ENCODE measurements at regions not wholly inside any gene's neighbourhood (a gene's known extent, or its start where the extent isn't known, plus 50 kb on each side); places are given as distances from the start of the nearest gene placed in this dataset.

DNA sequence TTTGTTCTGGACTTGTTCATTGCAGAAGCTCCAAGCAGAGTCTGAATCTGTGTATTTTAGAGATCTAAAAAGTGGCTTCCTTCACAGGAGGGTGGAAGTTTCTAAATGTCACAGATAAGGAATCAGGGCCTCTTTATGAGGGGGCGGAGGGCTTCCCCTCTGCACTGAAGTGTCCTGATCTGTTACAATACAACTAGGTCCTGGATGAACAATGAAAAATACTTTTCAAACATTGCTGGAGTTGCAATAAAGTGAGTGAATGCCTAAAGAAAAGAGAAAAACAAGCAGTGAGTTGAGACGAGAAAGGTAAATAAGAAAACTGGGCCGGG, 179.3 kb upstream of the HDAC4 start:
- H3K9me3 ChIP-seq (ENCODE audit: control insufficient read depth, low read depth, low read length), result no peaks in the 10 kb centered on the region
- H3K4me3 ChIP-seq (ENCODE audit: control insufficient read depth in 2 of 3, extremely low read depth in 1 of 3, insufficient read depth in 2 of 3, low read depth in 1 of 3, low read length in 3 of 3), result no peak overlapping the region
- no peaks in the 10 kb centered on the region for H3K36me3 ChIP-seq (ENCODE audit: control insufficient read depth in 2 of 2, extremely low read depth in 1 of 2, insufficient read depth in 2 of 2, low read length in 2 of 2)
- H3K4me2 ChIP-seq (ENCODE audit: control insufficient read depth, extremely low read depth, insufficient read depth, low read depth, low read length), result no peak overlapping the region
- H3K4me1 ChIP-seq (ENCODE audit: control insufficient read depth, extremely low read depth, insufficient read depth, low read length), result no peaks in the 10 kb centered on the region
- no peaks in the 10 kb centered on the region for H3K9me1 ChIP-seq (ENCODE audit: control insufficient read depth, extremely low read depth, insufficient read depth, low read length)
- H3K27me3 ChIP-seq (ENCODE audit: control insufficient read depth, extremely low read depth, insufficient read depth, low read length), result peaks cover 5% of the 10 kb centered on the region
- no peak for DNase-seq (ENCODE audit: low read depth, low spot score)
- no peak overlapping the region for H2AFZ ChIP-seq (ENCODE audit: control insufficient read depth, low read length)
- H3K79me2 ChIP-seq (ENCODE audit: control insufficient read depth, insufficient read depth, low read length), result no peaks in the 10 kb centered on the region
- TF ChIP-seq, protein P1, sequence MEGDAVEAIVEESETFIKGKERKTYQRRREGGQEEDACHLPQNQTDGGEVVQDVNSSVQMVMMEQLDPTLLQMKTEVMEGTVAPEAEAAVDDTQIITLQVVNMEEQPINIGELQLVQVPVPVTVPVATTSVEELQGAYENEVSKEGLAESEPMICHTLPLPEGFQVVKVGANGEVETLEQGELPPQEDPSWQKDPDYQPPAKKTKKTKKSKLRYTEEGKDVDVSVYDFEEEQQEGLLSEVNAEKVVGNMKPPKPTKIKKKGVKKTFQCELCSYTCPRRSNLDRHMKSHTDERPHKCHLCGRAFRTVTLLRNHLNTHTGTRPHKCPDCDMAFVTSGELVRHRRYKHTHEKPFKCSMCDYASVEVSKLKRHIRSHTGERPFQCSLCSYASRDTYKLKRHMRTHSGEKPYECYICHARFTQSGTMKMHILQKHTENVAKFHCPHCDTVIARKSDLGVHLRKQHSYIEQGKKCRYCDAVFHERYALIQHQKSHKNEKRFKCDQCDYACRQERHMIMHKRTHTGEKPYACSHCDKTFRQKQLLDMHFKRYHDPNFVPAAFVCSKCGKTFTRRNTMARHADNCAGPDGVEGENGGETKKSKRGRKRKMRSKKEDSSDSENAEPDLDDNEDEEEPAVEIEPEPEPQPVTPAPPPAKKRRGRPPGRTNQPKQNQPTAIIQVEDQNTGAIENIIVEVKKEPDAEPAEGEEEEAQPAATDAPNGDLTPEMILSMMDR (optimal IDR thresholded peaks at IDR 0.05 in 1 of 3, IDR thresholded peaks at IDR 0.05 in 1 of 3, conservative IDR thresholded peaks at IDR 0.05 in 1 of 3; ENCODE audit: extremely low read depth in 1 of 3, insufficient read depth in 2 of 3, low read length in 3 of 3), result no peak
- no peaks in the 10 kb centered on the region for H4K20me1 ChIP-seq (ENCODE audit: control insufficient read depth, extremely low read depth, insufficient read depth, low read length)
- no peak for FAIRE-seq
- H3K9ac ChIP-seq (ENCODE audit: control insufficient read depth, extremely low read depth, insufficient read depth, low read length), result no peak overlapping the region
- no peak overlapping the region for H3K27ac ChIP-seq (ENCODE audit: control insufficient read depth, insufficient read depth, low read length)
- dilution Hi-C loops (cut with MboI; ENCODE audit: extremely low pct_ligation_motif_present, low sequenced_read_pairs), result no loop called here

DNA sequence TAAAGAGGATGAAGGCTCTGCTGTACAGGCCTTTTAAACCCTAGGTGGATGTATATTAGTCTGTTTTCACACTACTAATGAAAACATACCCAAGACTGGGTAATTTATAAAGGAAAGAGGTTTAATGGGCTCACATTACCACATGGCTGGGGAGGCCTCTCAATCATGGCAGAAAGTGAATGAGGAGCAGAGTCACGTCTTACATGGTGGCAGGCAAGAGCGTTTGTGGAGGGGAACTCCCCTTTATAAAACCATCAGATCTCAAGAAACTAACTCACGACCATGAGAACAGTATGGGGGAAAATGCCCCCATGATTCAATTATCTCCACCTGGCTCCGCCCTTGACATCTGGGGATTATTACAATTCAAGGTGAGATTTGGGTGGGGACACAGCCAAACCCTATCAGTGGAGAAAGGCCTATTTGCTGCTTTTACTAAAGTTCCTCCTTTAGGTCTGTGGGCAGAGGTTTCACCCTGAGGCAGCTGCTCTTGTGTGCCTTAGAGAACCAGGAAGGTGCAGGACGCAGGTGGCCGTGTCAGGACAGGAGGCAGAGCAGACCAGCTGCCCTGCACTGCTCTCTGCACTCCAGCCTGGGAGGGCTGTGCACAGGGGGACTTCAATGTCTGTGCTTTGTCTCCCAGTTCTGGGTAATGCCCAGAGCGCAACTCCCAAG, 178.8 kb upstream of the HDAC4 start:
- Histone ChIP-seq H3K27me3 (ENCODE audit: control insufficient read depth, extremely low read depth, insufficient read depth, low read length) (peaks cover 5% of the 10 kb centered on the region), H3K9me1 (ENCODE audit: control insufficient read depth, extremely low read depth, insufficient read depth, low read length) (no peaks in the 10 kb centered on the region), H3K27ac (ENCODE audit: control insufficient read depth, insufficient read depth, low read length) (no peak overlapping the region), H4K20me1 (ENCODE audit: control insufficient read depth, extremely low read depth, insufficient read depth, low read length) (no peaks in the 10 kb centered on the region), H3K9me3 (ENCODE audit: control insufficient read depth, low read depth, low read length) (no peaks in the 10 kb centered on the region), H3K4me1 (ENCODE audit: control insufficient read depth, extremely low read depth, insufficient read depth, low read length) (no peaks in the 10 kb centered on the region), H2AFZ (ENCODE audit: control insufficient read depth, low read length) (no peak overlapping the region), H3K9ac (ENCODE audit: control insufficient read depth, extremely low read depth, insufficient read depth, low read length) (no peak overlapping the region), H3K36me3 (ENCODE audit: control insufficient read depth in 2 of 2, extremely low read depth in 1 of 2, insufficient read depth in 2 of 2, low read length in 2 of 2) (no peaks in the 10 kb centered on the region), H3K4me2 (ENCODE audit: control insufficient read depth, extremely low read depth, insufficient read depth, low read depth, low read length) (no peak overlapping the region), H3K4me3 (ENCODE audit: control insufficient read depth in 2 of 3, extremely low read depth in 1 of 3, insufficient read depth in 2 of 3, low read depth in 1 of 3, low read length in 3 of 3) (no peak overlapping the region), H3K79me2 (ENCODE audit: control insufficient read depth, insufficient read depth, low read length) (no peaks in the 10 kb centered on the region)
- dilution Hi-C loops (cut with MboI; ENCODE audit: extremely low pct_ligation_motif_present, low sequenced_read_pairs), result no loop called here
- no peak for FAIRE-seq
- no peak for TF ChIP-seq EZH2 (IDR thresholded peaks at IDR 0.05; ENCODE audit: low read length)
- TF ChIP-seq, protein P1 (optimal IDR thresholded peaks at IDR 0.05 in 1 of 3, IDR thresholded peaks at IDR 0.05 in 1 of 3, conservative IDR thresholded peaks at IDR 0.05 in 1 of 3; ENCODE audit: extremely low read depth in 1 of 3, insufficient read depth in 2 of 3, low read length in 3 of 3), result no peak
- no peak for DNase-seq (ENCODE audit: low read depth, low spot score)

All from keratinocyte (primary cell).